GM12874 (cell line): ENCODE measurements at regions not wholly inside any gene's neighbourhood (a gene's known extent, or its start where the extent isn't known, plus 50 kb on each side); places are given as distances from the start of the nearest gene placed in this dataset.

Experiments
- CTCF ChIP-seq: IDR thresholded peaks from 2 replicates; pipeline ENCODE4 v1.5.1; 2011; ENCODE audit warnings: low read depth, mild to moderate bottlenecking, control low read depth, low read length, moderate library complexity; ENCODE audit not compliant: insufficient read depth

- no peak for TF ChIP-seq CTCF
Observed at GRCh38 chr6:41445261-41445660, 100.9 kb upstream of the FOXP4 start.

GRCh38 chr6:41446132-41446531 is 100.0 kb upstream of the FOXP4 start:
- no peak for TF ChIP-seq CTCF

- TF ChIP-seq CTCF = no peak
Observed at GRCh38 chr6:41446907-41447545, 99.2 kb upstream of the FOXP4 start.

- no peak for TF ChIP-seq CTCF
Observed at GRCh38 chr6:41448256-41448655, 97.9 kb upstream of the FOXP4 start.

- no peak for TF ChIP-seq CTCF
Observed at GRCh38 chr6:41449399-41450245, 96.6 kb upstream of the FOXP4 start.

GRCh38 chr6:41450581-41450980 is 95.6 kb upstream of the FOXP4 start:
- TF ChIP-seq CTCF = no peak

- TF ChIP-seq CTCF = no peak
Observed at GRCh38 chr6:41451039-41451438, 95.1 kb upstream of the FOXP4 start.
